Heart right ventricle (tissue), 16 donors: ENCODE measurements at regions not wholly inside any gene's neighbourhood (a gene's known extent, or its start where the extent isn't known, plus 50 kb on each side); places are given as distances from the start of the nearest gene placed in this dataset.

ENCODE experiments used
- ATAC-seq, 8 donors: fragments of 200-7000 bp; cut with Tn5 transposase; one replicate each; pipeline ENCODE4 v1.9.1; 2020; ENCODE audit warnings: mild to moderate bottlenecking in 8 of 8, moderate library complexity in 8 of 8, moderate number of reproducible peaks in 1 of 8
- DNase-seq, 2 donors: peaks; one replicate each; pipeline ENCODE4 v3.0.0-alpha.2; 2020
- H3K27ac ChIP-seq, 10 donors: fragments of 200-600 bp; sonication (generic) in 2 of 10; one replicate each; pipeline versions ENCODE4 v1.5.0 to v1.8.0; 2020 to 2022; ENCODE audit warnings: mild to moderate bottlenecking in 3 of 10
- H3K27me3 ChIP-seq, 7 donors: fragments of 200-600 bp; one replicate each; pipeline ENCODE4 v1.8.0; 2021 to 2022; ENCODE audit warnings: mild to moderate bottlenecking in 2 of 7
- H3K36me3 ChIP-seq, 9 donors: fragments of 200-600 bp; sonication (generic) in 1 of 9; one replicate each; pipeline versions ENCODE4 v1.5.0 to v1.8.0; 2020 to 2022; ENCODE audit warnings: mild to moderate bottlenecking in 2 of 9
- H3K4me1 ChIP-seq, 9 donors: fragments of 200-600 bp; sonication (generic) in 1 of 9; one replicate each; pipeline versions ENCODE4 v1.5.0 to v1.8.0; 2020 to 2022; ENCODE audit warnings: mild to moderate bottlenecking in 4 of 9
- H3K4me3 ChIP-seq, 10 donors: fragments of 200-600 bp; sonication (generic) in 2 of 10; one replicate each; pipeline versions ENCODE4 v1.5.0 to v1.8.0; 2020 to 2022; ENCODE audit warnings: mild to moderate bottlenecking in 7 of 10, moderate library complexity in 2 of 10
- H3K9me3 ChIP-seq, 11 donors: fragments of 200-600 bp in 10 of 11; sonication (generic) in 2 of 11; one replicate each; pipeline versions ENCODE4 v1.5.0 to v1.8.0; 2013 to 2022; ENCODE audit warnings: mild to moderate bottlenecking in 2 of 11, control low read depth in 1 of 11, moderate library complexity in 1 of 11
- WGBS, 2 donors: extraction: QIAGEN DNeasy Blood & Tissue Kit; methylation state at CpG; one replicate each; pipeline ENCODE4 v1.1.7; 2013; ENCODE audit warnings: inconsistent platforms in 1 of 2; 5-methylcytosine and 5-hydroxymethylcytosine counted together
- intact Hi-C, 10 donors: fragments of 100-400 bp; cut with DNase I; formaldehyde crosslinking; loops; one replicate each; pipeline versions ENCODE4 v1.11.1 to v1.14.2; 2022
- TF ChIP-seq, protein P1 (sequence below), 9 donors: fragments of 200-600 bp; sonication (generic) in 2 of 9; IDR thresholded peaks; one replicate each; pipeline versions ENCODE4 v1.5.0 to v1.8.0; 2021 to 2022; ENCODE audit warnings: antibody characterized with exemption in 9 of 9, mild to moderate bottlenecking in 5 of 9, moderate library complexity in 1 of 9
- donor health status: Arrhythmogenic right ventricular cardiomyopathy.
- donor health status: ischemic (EF 13 %, LVEDD 7.1; RV severe dilation, severe dysfunction).
- donor health status: healthy with polysubstance abuse.
- donor health status: DM: no; HTN: yes; CAD: no.
- donor health status: DM: no; HTN: no; CAD: no.
- donor health status: ischemic (EF 25% LVEDD 6.9; RV normal size, moderate dysfunction).
- donor health status: ischemic (EF 25% LVEDD 5.7; RV mildly dilated, moderate dysfunction).
- donor health status: healthy.
- donor health status: DM: yes; HTN: yes; CAD: no.
- donor health status: Ischemic cardiomyopathy.
- donor health status: ischemic (EF 35%, LVEDD 5.7; RV mildly dilated, moderate dysfunction).
- donor health status: nonischemic (EF 11% LVEDD 7.7; RV severe dilation, severe dysfunction).
- donor health status: DM: yes; HTN: yes; CAD: no.
- donor health status: PGD.
- donor health status: ischemic (EF 29% LVEDD 5.4; RV normal size, mild dysfunction).
- donor health status: nonischemic (EF 23%, LVEDD 6.1; RV moderate dilation, normal function).

DNA sequence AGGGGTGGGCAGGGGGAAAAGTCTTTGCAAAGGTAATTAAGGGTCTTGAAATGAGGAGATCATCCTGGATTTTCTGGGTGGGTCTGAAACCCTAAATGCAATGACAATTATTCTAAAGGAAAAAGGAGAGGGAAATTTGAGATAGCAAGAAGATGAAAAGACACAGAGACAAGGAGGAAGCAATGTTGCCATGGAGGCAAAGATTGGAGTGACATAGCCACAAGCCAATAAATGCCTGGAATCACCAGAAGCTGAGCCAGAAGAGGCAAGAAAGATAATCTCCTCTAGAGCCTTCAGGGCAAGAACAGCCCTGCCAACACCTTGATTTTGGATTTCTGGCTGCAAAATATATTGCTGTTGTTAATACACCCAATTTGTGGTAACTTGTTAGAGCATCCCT, 1246.3 kb upstream of the PIK3C3 start:
- peaks cover 0 to 24% (median 0%) of the 10 kb centered on the region in 11 donors for H3K9me3 ChIP-seq
- ATAC-seq (no peak), DNase-seq (no peak)
- no peak overlapping the region for H3K27ac ChIP-seq
- H3K36me3 ChIP-seq: no peaks in the 10 kb centered on the region
- intact Hi-C loops: no loop called here
- no peak overlapping the region for H3K4me3 ChIP-seq
- no peaks in the 10 kb centered on the region for H3K27me3 ChIP-seq
- H3K4me1 ChIP-seq: no peaks in the 10 kb centered on the region
- TF ChIP-seq, protein P1, sequence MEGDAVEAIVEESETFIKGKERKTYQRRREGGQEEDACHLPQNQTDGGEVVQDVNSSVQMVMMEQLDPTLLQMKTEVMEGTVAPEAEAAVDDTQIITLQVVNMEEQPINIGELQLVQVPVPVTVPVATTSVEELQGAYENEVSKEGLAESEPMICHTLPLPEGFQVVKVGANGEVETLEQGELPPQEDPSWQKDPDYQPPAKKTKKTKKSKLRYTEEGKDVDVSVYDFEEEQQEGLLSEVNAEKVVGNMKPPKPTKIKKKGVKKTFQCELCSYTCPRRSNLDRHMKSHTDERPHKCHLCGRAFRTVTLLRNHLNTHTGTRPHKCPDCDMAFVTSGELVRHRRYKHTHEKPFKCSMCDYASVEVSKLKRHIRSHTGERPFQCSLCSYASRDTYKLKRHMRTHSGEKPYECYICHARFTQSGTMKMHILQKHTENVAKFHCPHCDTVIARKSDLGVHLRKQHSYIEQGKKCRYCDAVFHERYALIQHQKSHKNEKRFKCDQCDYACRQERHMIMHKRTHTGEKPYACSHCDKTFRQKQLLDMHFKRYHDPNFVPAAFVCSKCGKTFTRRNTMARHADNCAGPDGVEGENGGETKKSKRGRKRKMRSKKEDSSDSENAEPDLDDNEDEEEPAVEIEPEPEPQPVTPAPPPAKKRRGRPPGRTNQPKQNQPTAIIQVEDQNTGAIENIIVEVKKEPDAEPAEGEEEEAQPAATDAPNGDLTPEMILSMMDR (IDR thresholded peaks at IDR 0.05): no peak

GRCh38 chr18:40707797-40708196, 1247.2 kb upstream of the PIK3C3 start:
- intact Hi-C loops: no loop called here
- ATAC-seq (no peak), DNase-seq (no peak)
- TF ChIP-seq, protein P1 (IDR thresholded peaks at IDR 0.05): no peak
- no peaks in the 10 kb centered on the region for H3K4me1 ChIP-seq
- H3K36me3 ChIP-seq: no peaks in the 10 kb centered on the region
- no peak overlapping the region for H3K27ac ChIP-seq
- 77 to 78% methylated on average over 1 of the region's 1 CpG for WGBS, 2 donors
- no peaks in the 10 kb centered on the region for H3K27me3 ChIP-seq
- H3K4me3 ChIP-seq: no peak overlapping the region
- peaks cover 0 to 25% (median 0%) of the 10 kb centered on the region in 11 donors for H3K9me3 ChIP-seq

DNA sequence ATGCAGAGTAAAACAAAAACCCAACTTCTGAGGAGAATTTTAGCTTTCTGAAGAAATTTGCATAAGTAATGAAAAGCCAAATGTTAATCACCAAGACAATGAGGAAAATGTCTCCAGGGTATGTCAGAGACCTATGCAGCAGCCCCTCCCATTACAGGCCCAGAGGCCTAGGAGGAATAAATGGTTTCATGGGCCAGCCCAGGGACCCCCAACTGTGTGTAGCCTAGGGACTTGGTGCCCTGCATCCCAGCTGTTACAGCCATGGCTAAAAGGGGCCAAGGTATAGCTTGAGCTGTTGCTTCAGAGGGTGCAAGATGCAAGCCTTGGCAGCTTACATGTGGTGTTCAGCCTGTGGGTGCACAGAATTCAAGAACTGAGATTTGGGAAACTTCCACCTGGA, 1256.9 kb upstream of the PIK3C3 start:
- H3K9me3 ChIP-seq: peaks cover 0 to 31% (median 0%) of the 10 kb centered on the region in 11 donors
- H3K4me1 ChIP-seq: no peaks in the 10 kb centered on the region
- TF ChIP-seq, protein P1 (IDR thresholded peaks at IDR 0.05): no peak
- no peak overlapping the region for H3K4me3 ChIP-seq
- H3K36me3 ChIP-seq: no peaks in the 10 kb centered on the region
- H3K27ac ChIP-seq: no peak overlapping the region
- intact Hi-C loops: no loop called here
- ATAC-seq (no peak), DNase-seq (no peak)
- H3K27me3 ChIP-seq: no peaks in the 10 kb centered on the region

- Histone ChIP-seq H3K36me3 (no peaks in the 10 kb centered on the region), H3K27me3 (no peaks in the 10 kb centered on the region), H3K4me1 (no peaks in the 10 kb centered on the region), H3K27ac (no peak overlapping the region), H3K9me3 (peaks cover 0 to 16% (median 0%) of the 10 kb centered on the region in 11 donors), H3K4me3 (no peak overlapping the region)
- TF ChIP-seq, protein P1 (IDR thresholded peaks at IDR 0.05): no peak
- no peak for DNase-seq
- WGBS, 2 donors: 77 to 87% methylated on average over 1 of the region's 1 CpG
- no peak for ATAC-seq
- intact Hi-C loops: no loop called here
Observed at GRCh38 chr18:40695526-40695925, 1259.5 kb upstream of the PIK3C3 start.

- Histone ChIP-seq H3K9me3 (peaks cover 0 to 7% (median 0%) of the 10 kb centered on the region in 11 donors), H3K36me3 (no peaks in the 10 kb centered on the region), H3K27ac (no peak overlapping the region), H3K4me1 (no peaks in the 10 kb centered on the region), H3K4me3 (no peak overlapping the region), H3K27me3 (no peaks in the 10 kb centered on the region)
- TF ChIP-seq, protein P1 (IDR thresholded peaks at IDR 0.05): no peak
- ATAC-seq (no peak), DNase-seq (no peak)
- 76 to 81% methylated on average over 3 of the region's 3 CpGs for WGBS, 2 donors
- intact Hi-C loops: no loop called here
Observed at GRCh38 chr18:40692871-40693270, 1262.2 kb upstream of the PIK3C3 start.
